Activated B cell treated with CpG ODN at 0.5 μM for 24 hours (primary cell): ENCODE measurements at regions not wholly inside any gene's neighbourhood (a gene's known extent, or its start where the extent isn't known, plus 50 kb on each side); places are given as distances from the start of the nearest gene placed in this dataset.

Experiments
- ATAC-seq: fragments of 200-7000 bp; cut with Tn5 transposase; one replicate; pipeline ENCODE4 v1.10.0; 2021; ENCODE audit warnings: low read depth, mild to moderate bottlenecking, moderate library complexity
- CTCF ChIA-PET: fragments of 350-600 bp; sonication (Branson Sonifier 250); formaldehyde crosslinking; loops from one replicate; lab custom pipeline; 2021; ENCODE audit warnings: antibody characterized with exemption; lab: Charles Lee
- POLR2A ChIA-PET: fragments of 350-600 bp; sonication (Branson Sonifier 250); formaldehyde crosslinking; loops from one replicate; lab custom pipeline; 2021; ENCODE audit warnings: antibody characterized with exemption; lab: Charles Lee
- DNase-seq: peaks from one replicate; pipeline ENCODE4 v3.0.0; 2022
- H3K27ac Mint-ChIP-seq: one replicate; pipeline ENCODE4 v1.8.0; 2020; ENCODE audit warnings: mixed read lengths
- H3K27me3 Mint-ChIP-seq: one replicate; pipeline ENCODE4 v1.8.0; 2021; ENCODE audit warnings: mixed read lengths
- H3K36me3 Mint-ChIP-seq: one replicate; pipeline ENCODE4 v1.8.0; 2021; ENCODE audit warnings: low read depth, mixed read lengths
- H3K4me1 Mint-ChIP-seq: one replicate; pipeline ENCODE4 v1.8.0; 2021; ENCODE audit warnings: mixed read lengths
- H3K4me3 Mint-ChIP-seq: one replicate; pipeline ENCODE4 v1.8.0; 2020; ENCODE audit warnings: mild to moderate bottlenecking, mixed read lengths
- H3K9me3 Mint-ChIP-seq: one replicate; pipeline ENCODE4 v1.8.0; 2020; ENCODE audit warnings: mixed read lengths
- CTCF ChIP-seq: fragments of 200-600 bp; IDR thresholded peaks from one replicate; pipeline ENCODE4 v1.8.0; 2022; ENCODE audit warnings: antibody characterized with exemption, mild to moderate bottlenecking
- intact Hi-C: fragments of 100-400 bp; cut with micrococcal nuclease; formaldehyde crosslinking; loops from one replicate; pipeline ENCODE4 v1.15.1; 2024

- Mint-ChIP-seq H3K27ac (no peak overlapping the region), H3K4me3 (no peak overlapping the region), H3K27me3 (no peaks in the 10 kb centered on the region), H3K9me3 (no peaks in the 10 kb centered on the region), H3K4me1 (peaks cover 10% of the 10 kb centered on the region), H3K36me3 (no peaks in the 10 kb centered on the region)
- DNase-seq (no peak), ATAC-seq (no peak)
- POLR2A ChIA-PET = no interaction called here
- CTCF ChIA-PET = no interaction called here
- intact Hi-C loops = no loop called here
- no peak for TF ChIP-seq CTCF
Observed at GRCh38 chr11:26188554-26188953, 143.4 kb upstream of the ANO3 start.

GRCh38 chr11:26191193-26191592 is 140.7 kb upstream of the ANO3 start:
- ChIA-PET CTCF (interaction anchor here (0.6 kb wide), 1 partner anchor 56 kb away, joined by 3 read pairs; no protein-coding TSS in a partner anchor), POLR2A (no interaction called here)
- no peak for DNase-seq
- TF ChIP-seq CTCF = no peak
- Mint-ChIP-seq H3K27ac (no peak overlapping the region), H3K4me1 (peaks cover 10% of the 10 kb centered on the region), H3K9me3 (no peaks in the 10 kb centered on the region), H3K4me3 (no peak overlapping the region), H3K36me3 (no peaks in the 10 kb centered on the region), H3K27me3 (no peaks in the 10 kb centered on the region)
- no peak for ATAC-seq
- intact Hi-C loops = no loop called here

GRCh38 chr11:26193694-26194365 is 138.1 kb upstream of the ANO3 start:
- Mint-ChIP-seq H3K27ac (no peak overlapping the region), H3K4me3 (no peak overlapping the region), H3K36me3 (no peaks in the 10 kb centered on the region), H3K9me3 (no peaks in the 10 kb centered on the region), H3K27me3 (no peaks in the 10 kb centered on the region), H3K4me1 (peaks cover 10% of the 10 kb centered on the region)
- no peak for DNase-seq
- POLR2A ChIA-PET = no interaction called here
- intact Hi-C loops = no loop called here
- ATAC-seq = no peak
- CTCF ChIA-PET = no interaction called here
- no peak for TF ChIP-seq CTCF

- Mint-ChIP-seq H3K4me1 (peaks cover 10% of the 10 kb centered on the region), H3K36me3 (no peaks in the 10 kb centered on the region), H3K27me3 (no peaks in the 10 kb centered on the region), H3K27ac (no peak overlapping the region), H3K9me3 (no peaks in the 10 kb centered on the region), H3K4me3 (no peak overlapping the region)
- POLR2A ChIA-PET = no interaction called here
- CTCF ChIA-PET = no interaction called here
- no peak for ATAC-seq
- DNase-seq = no peak
- no peak for TF ChIP-seq CTCF
- intact Hi-C loops = no loop called here
Observed at GRCh38 chr11:26194881-26195280, 137.0 kb upstream of the ANO3 start.

GRCh38 chr11:26198532-26199096 is 133.3 kb upstream of the ANO3 start:
- DNase-seq (no peak), ATAC-seq (no peak)
- Mint-ChIP-seq H3K27ac (no peak overlapping the region), H3K4me1 (no peaks in the 10 kb centered on the region), H3K27me3 (no peaks in the 10 kb centered on the region), H3K4me3 (no peak overlapping the region), H3K9me3 (no peaks in the 10 kb centered on the region), H3K36me3 (no peaks in the 10 kb centered on the region)
- intact Hi-C loops = no loop called here
- ChIA-PET POLR2A (no interaction called here), CTCF (interaction anchor here (1.1 kb wide), 1 partner anchor 217 kb away, joined by 4 read pairs; no protein-coding TSS in a partner anchor)
- TF ChIP-seq CTCF = no peak
